H9 (cell line): ENCODE measurements at regions not wholly inside any gene's neighbourhood (a gene's known extent, or its start where the extent isn't known, plus 50 kb on each side); places are given as distances from the start of the nearest gene placed in this dataset.

Source experiments
- DNase-seq: peaks from one replicate; pipeline ENCODE4 v3.0.0-alpha.2; 2017
- H2AFZ ChIP-seq: one replicate; pipeline ENCODE4 v1.6.1; 2013; ENCODE audit warnings: mild to moderate bottlenecking, low read length, control low read depth, moderate library complexity
- H2AK5ac ChIP-seq: 2 replicates; pipeline ENCODE4 v1.6.1; 2013; ENCODE audit warnings: low read length, control low read depth, mixed read lengths; ENCODE audit not compliant: insufficient read length
- H2BK120ac ChIP-seq: one replicate; pipeline ENCODE4 v1.6.1; 2013; ENCODE audit warnings: low read depth, mild to moderate bottlenecking, low read length, control low read depth, inconsistent platforms; ENCODE audit not compliant: poor library complexity, severe bottlenecking
- H2BK12ac ChIP-seq: 2 replicates; pipeline ENCODE4 v1.6.1; 2013; ENCODE audit warnings: low read length, control low read depth, mixed read lengths, low read depth; ENCODE audit not compliant: insufficient read length
- H2BK15ac ChIP-seq: 2 replicates; pipeline ENCODE4 v1.6.1; 2013; ENCODE audit warnings: low read depth, low read length, control low read depth
- H2BK20ac ChIP-seq: one replicate; pipeline ENCODE4 v1.6.1; 2013; ENCODE audit warnings: low read depth, mild to moderate bottlenecking, low read length, control low read depth, inconsistent platforms; ENCODE audit not compliant: poor library complexity, severe bottlenecking
- H2BK5ac ChIP-seq: 2 replicates; pipeline ENCODE4 v1.6.1; 2013; ENCODE audit warnings: low read length, control low read depth, mixed read lengths; ENCODE audit not compliant: insufficient read length
- H3K14ac ChIP-seq: 2 replicates; pipeline ENCODE4 v1.6.1; 2013; ENCODE audit warnings: low read length, control low read depth; ENCODE audit not compliant: insufficient read depth
- H3K18ac ChIP-seq: 2 replicates; pipeline ENCODE4 v1.6.1; 2013; ENCODE audit warnings: low read depth, mild to moderate bottlenecking, mixed read lengths, low read length, control low read depth; ENCODE audit not compliant: insufficient read length
- H3K23ac ChIP-seq: 2 replicates; pipeline ENCODE4 v1.6.1; 2013; ENCODE audit warnings: low read length, control low read depth, mixed read lengths, low read depth; ENCODE audit not compliant: insufficient read length
- H3K23me2 ChIP-seq: 2 replicates; pipeline ENCODE4 v1.6.1; 2013; ENCODE audit warnings: low read depth, mild to moderate bottlenecking, mixed read lengths, low read length, control low read depth; ENCODE audit not compliant: insufficient read length, poor library complexity, severe bottlenecking
- H3K27ac ChIP-seq: 2 replicates; pipeline ENCODE4 v1.5.1; 2013; ENCODE audit warnings: low read length, control low read depth, mixed read lengths, low read depth; ENCODE audit not compliant: insufficient read length
- H3K27me3 ChIP-seq: 2 replicates; pipeline ENCODE4 v1.6.1; 2013; ENCODE audit warnings: low read length, control low read depth, inconsistent platforms; ENCODE audit not compliant: insufficient read depth
- H3K4ac ChIP-seq: 2 replicates; pipeline ENCODE4 v1.6.1; 2013; ENCODE audit warnings: low read depth, mild to moderate bottlenecking, control low read depth, inconsistent platforms, low read length, moderate library complexity
- H3K4me1 ChIP-seq: 2 replicates; pipeline ENCODE4 v1.6.1; 2013; ENCODE audit warnings: low read length, control low read depth, inconsistent platforms; ENCODE audit not compliant: insufficient read depth
- H3K4me2 ChIP-seq: 2 replicates; pipeline ENCODE4 v1.6.1; 2013; ENCODE audit warnings: low read length, control low read depth, mixed read lengths; ENCODE audit not compliant: insufficient read length, insufficient read depth
- H3K56ac ChIP-seq: 2 replicates; pipeline ENCODE4 v1.6.1; 2013; ENCODE audit warnings: low read depth, mild to moderate bottlenecking, mixed read lengths, low read length, control low read depth; ENCODE audit not compliant: insufficient read length
- H3K79me1 ChIP-seq: 2 replicates; pipeline ENCODE4 v1.6.1; 2013; ENCODE audit warnings: low read depth, mild to moderate bottlenecking, moderate library complexity, low read length, control low read depth, inconsistent platforms; ENCODE audit not compliant: insufficient read depth, poor library complexity, severe bottlenecking
- H3K79me2 ChIP-seq: 2 replicates; pipeline ENCODE4 v1.6.1; 2013; ENCODE audit warnings: low read length, control low read depth, inconsistent platforms; ENCODE audit not compliant: insufficient read depth
- H3K9ac ChIP-seq: 2 replicates; pipeline ENCODE4 v1.6.1; 2013; ENCODE audit warnings: low read length, control low read depth, mixed read lengths; ENCODE audit not compliant: insufficient read length; ENCODE audit errors: extremely low read depth
- H3K9me3 ChIP-seq: one replicate; pipeline ENCODE4 v1.6.1; 2013; ENCODE audit warnings: low read depth, low read length, inconsistent platforms; ENCODE audit not compliant: control insufficient read depth
- H3T11ph ChIP-seq: one replicate; pipeline ENCODE4 v1.6.1; 2013; ENCODE audit warnings: mild to moderate bottlenecking, low read length, control low read depth, inconsistent platforms
- H4K20me1 ChIP-seq: one replicate; pipeline ENCODE4 v1.6.1; 2013; ENCODE audit not compliant: control insufficient read depth, insufficient read length, insufficient read depth
- H4K5ac ChIP-seq: 2 replicates; pipeline ENCODE4 v1.6.1; 2013; ENCODE audit warnings: low read depth, mild to moderate bottlenecking, mixed read lengths, low read length, control low read depth; ENCODE audit not compliant: insufficient read length
- H4K8ac ChIP-seq: replicated peaks from 2 replicates; pipeline ENCODE4 v1.6.1; 2013; ENCODE audit warnings: low read length, control low read depth, mixed read lengths, low read depth; ENCODE audit not compliant: insufficient read length
- H4K91ac ChIP-seq: 2 replicates; pipeline ENCODE4 v1.6.1; 2013; ENCODE audit warnings: low read depth, mild to moderate bottlenecking, moderate library complexity, mixed read lengths, low read length, control low read depth; ENCODE audit not compliant: insufficient read length
- H3K27ac Mint-ChIP-seq, 3 experiments: 2 replicates in 2 of 3; 3 replicates in 1 of 3; pipeline ENCODE4 v1.8.0; 2020 to 2021; ENCODE audit warnings: mixed read lengths in 3 of 3, mild to moderate bottlenecking in 1 of 3, moderate library complexity in 1 of 3
- H3K27me3 Mint-ChIP-seq: 2 replicates; pipeline ENCODE4 v1.8.0; 2021; ENCODE audit warnings: low read depth, mild to moderate bottlenecking, moderate library complexity, mixed read lengths
- H3K36me3 Mint-ChIP-seq, 3 experiments: 2 replicates in 2 of 3; 3 replicates in 1 of 3; pipeline ENCODE4 v1.8.0; 2020 to 2021; ENCODE audit warnings: low read depth in 3 of 3, mixed read lengths in 3 of 3; ENCODE audit not compliant: insufficient read depth in 1 of 3
- H3K4me1 Mint-ChIP-seq, 2 experiments: 2 replicates each; pipeline ENCODE4 v1.8.0; 2020; ENCODE audit warnings: mixed read lengths in 2 of 2
- H3K4me3 Mint-ChIP-seq, 2 experiments: 2 replicates in 1 of 2; 3 replicates in 1 of 2; pipeline ENCODE4 v1.8.0; 2020 to 2021; ENCODE audit warnings: mild to moderate bottlenecking in 2 of 2, mixed read lengths in 2 of 2, moderate library complexity in 1 of 2
- H3K9me3 Mint-ChIP-seq, 2 experiments: 2 replicates in 1 of 2; 3 replicates in 1 of 2; pipeline ENCODE4 v1.8.0; 2020; ENCODE audit warnings: mild to moderate bottlenecking in 2 of 2, mixed read lengths in 2 of 2, moderate library complexity in 1 of 2
- CTCF ChIP-seq: fragments of 200-600 bp; sonication (generic); conservative IDR thresholded peaks from 3 replicates; pipeline ENCODE4 v1.8.0; 2021; ENCODE audit warnings: antibody characterized with exemption, mild to moderate bottlenecking
- WGBS: extraction: QIAGEN DNeasy Blood & Tissue Kit; methylation state at CpG from one replicate; pipeline ENCODE4 v1.1.7; 2013; ENCODE audit warnings: missing lambda C conversion rate, low lambda C conversion rate, mixed read lengths; ENCODE audit not compliant: insufficient read length; ENCODE audit errors: extremely low coverage; 5-methylcytosine and 5-hydroxymethylcytosine counted together

GRCh38 chr1:221071777-221072176 lies 192.5 kb downstream of the HLX start:
- TF ChIP-seq CTCF: no peak
- Histone ChIP-seq H3K79me1 (no peaks in the 10 kb centered on the region), H4K20me1 (no peaks in the 10 kb centered on the region), H3K23me2 (no peaks in the 10 kb centered on the region), H3K14ac (no peak overlapping the region), H2BK120ac (no peak overlapping the region), H3K23ac (no peak overlapping the region), H3K27ac (no peak overlapping the region), H2BK20ac (no peak overlapping the region), H3K9ac (no peak overlapping the region), H4K8ac (no peak overlapping the region), H3K27me3 (no peaks in the 10 kb centered on the region), H3K79me2 (no peaks in the 10 kb centered on the region), H3K56ac (no peak overlapping the region), H2BK15ac (no peak overlapping the region), H2AK5ac (no peak overlapping the region), H3K18ac (no peak overlapping the region), H4K5ac (no peak overlapping the region), H2AFZ (no peak overlapping the region), H3K9me3 (no peaks in the 10 kb centered on the region), H3K4me2 (no peak overlapping the region), H4K91ac (no peak overlapping the region), H2BK12ac (no peak overlapping the region), H3K4ac (no peak overlapping the region), H2BK5ac (no peak overlapping the region), H3T11ph (no peak overlapping the region), H3K4me1 (no peaks in the 10 kb centered on the region)
- peaks cover 10 to 12% of the 10 kb centered on the region in 2 experiments; a peak in 3 of 5 replicates for H3K9me3 Mint-ChIP-seq
- H3K4me1 Mint-ChIP-seq: no peaks in the 10 kb centered on the region
- peaks cover 0 to 7% (median 0%) of the 10 kb centered on the region in 3 experiments; a peak in 1 of 7 replicates for H3K36me3 Mint-ChIP-seq
- no peak for DNase-seq
- no peak overlapping the region for H3K27ac Mint-ChIP-seq
- H3K27me3 Mint-ChIP-seq: no peaks in the 10 kb centered on the region; the same call in 1 of the 2 replicates
- no CpG with 5 or more reads among the region's 1 CpG for WGBS
- H3K4me3 Mint-ChIP-seq: no peak overlapping the region
